ENCODE measurements at regions not wholly inside any gene's neighbourhood (a gene's known extent, or its start where the extent isn't known, plus 50 kb on each side); places are given as distances from the start of the nearest gene placed in this dataset.

DNA sequence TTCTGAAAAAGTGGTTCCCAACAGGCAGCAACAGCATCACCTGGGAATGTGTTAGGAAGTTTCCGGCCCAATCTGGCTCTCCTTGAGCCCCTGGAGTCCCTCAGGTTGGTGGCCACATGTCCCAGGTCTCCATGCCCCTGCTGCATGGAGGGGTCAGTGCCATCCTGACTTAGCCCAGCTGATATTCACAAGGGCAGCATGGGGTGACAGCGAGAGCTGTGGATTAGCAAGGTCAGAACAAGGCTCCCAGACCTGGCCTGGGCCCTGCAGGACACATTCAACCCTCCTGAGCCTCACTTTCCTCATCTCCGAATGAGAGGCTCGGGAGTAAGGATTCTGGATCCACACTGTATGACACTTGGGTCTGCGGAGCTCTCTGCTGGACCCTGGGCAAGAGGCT is 243.8 kb upstream of the TLE3 start:
- Histone ChIP-seq H3K4me1 (no peaks in the 10 kb centered on the region), H3K4me2 (ENCODE audit: low read length) (no peak overlapping the region), H3K79me2 (no peaks in the 10 kb centered on the region), H3K36me3 (ENCODE audit: control insufficient read depth, insufficient read depth, low read length) (no peaks in the 10 kb centered on the region), H2AFZ (no peak overlapping the region), H3K9ac (no peak overlapping the region), H3K27me3 (ENCODE audit: control insufficient read depth, insufficient read depth, low read length) (no peaks in the 10 kb centered on the region), H3K9me3 (ENCODE audit: control insufficient read depth, low read length) (no peaks in the 10 kb centered on the region), H3K4me3 (ENCODE audit: low read depth, low read length) (no peak overlapping the region), H3K27ac (no peak overlapping the region)
- no peak for TF ChIP-seq CTCF (IDR thresholded peaks at IDR 0.05)

- no peak overlapping the region for H3K9ac ChIP-seq
- no peak overlapping the region for H3K4me3 ChIP-seq (ENCODE audit: low read depth, low read length)
- no peaks in the 10 kb centered on the region for H3K79me2 ChIP-seq
- no peaks in the 10 kb centered on the region for H3K4me1 ChIP-seq
- no peaks in the 10 kb centered on the region for H3K9me3 ChIP-seq (ENCODE audit: control insufficient read depth, low read length)
- H3K27ac ChIP-seq: no peak overlapping the region
- H3K27me3 ChIP-seq (ENCODE audit: control insufficient read depth, insufficient read depth, low read length): no peaks in the 10 kb centered on the region
- no peak overlapping the region for H3K4me2 ChIP-seq (ENCODE audit: low read length)
- no peaks in the 10 kb centered on the region for H3K36me3 ChIP-seq (ENCODE audit: control insufficient read depth, insufficient read depth, low read length)
- no peak for TF ChIP-seq CTCF (IDR thresholded peaks at IDR 0.05)
- no peak overlapping the region for H2AFZ ChIP-seq
Measured at GRCh38 chr15:70340494-70340870, 242.8 kb upstream of the TLE3 start.

- Histone ChIP-seq H2AFZ (no peak overlapping the region), H3K4me1 (no peaks in the 10 kb centered on the region), H3K4me2 (ENCODE audit: low read length) (no peak overlapping the region), H3K79me2 (no peaks in the 10 kb centered on the region), H3K9ac (no peak overlapping the region), H3K27ac (no peak overlapping the region), H3K4me3 (ENCODE audit: low read depth, low read length) (no peak overlapping the region), H3K36me3 (ENCODE audit: control insufficient read depth, insufficient read depth, low read length) (no peaks in the 10 kb centered on the region), H3K27me3 (ENCODE audit: control insufficient read depth, insufficient read depth, low read length) (no peaks in the 10 kb centered on the region), H3K9me3 (ENCODE audit: control insufficient read depth, low read length) (no peaks in the 10 kb centered on the region)
- TF ChIP-seq CTCF (IDR thresholded peaks at IDR 0.05): no peak
Measured at GRCh38 chr15:70339571-70340493, 242.1 kb upstream of the TLE3 start.

GRCh38 chr15:70337277-70338186 is 239.8 kb upstream of the TLE3 start:
- no peak overlapping the region for H3K9ac ChIP-seq
- no peak overlapping the region for H2AFZ ChIP-seq
- H3K27me3 ChIP-seq (ENCODE audit: control insufficient read depth, insufficient read depth, low read length): no peaks in the 10 kb centered on the region
- no peaks in the 10 kb centered on the region for H3K79me2 ChIP-seq
- H3K4me2 ChIP-seq (ENCODE audit: low read length): no peak overlapping the region
- no peak overlapping the region for H3K27ac ChIP-seq
- TF ChIP-seq CTCF (IDR thresholded peaks at IDR 0.05): no peak
- H3K4me3 ChIP-seq (ENCODE audit: low read depth, low read length): no peak overlapping the region
- H3K9me3 ChIP-seq (ENCODE audit: control insufficient read depth, low read length): no peaks in the 10 kb centered on the region
- no peaks in the 10 kb centered on the region for H3K4me1 ChIP-seq
- no peaks in the 10 kb centered on the region for H3K36me3 ChIP-seq (ENCODE audit: control insufficient read depth, insufficient read depth, low read length)

All from parathyroid adenoma (tissue), 2 donors.